WI38 (cell line): ENCODE measurements at regions not wholly inside any gene's neighbourhood (a gene's known extent, or its start where the extent isn't known, plus 50 kb on each side); places are given as distances from the start of the nearest gene placed in this dataset.

ENCODE experiments used
- H3K4me3 ChIP-seq: 2 replicates; pipeline ENCODE4 v1.5.1; 2011; ENCODE audit warnings: low read depth, mild to moderate bottlenecking, control low read depth, low read length
- TF ChIP-seq, protein P1 (sequence below): IDR thresholded peaks from 2 replicates; pipeline ENCODE4 v1.5.1; 2012; ENCODE audit warnings: low read depth, mild to moderate bottlenecking, control low read depth, low read length

DNA sequence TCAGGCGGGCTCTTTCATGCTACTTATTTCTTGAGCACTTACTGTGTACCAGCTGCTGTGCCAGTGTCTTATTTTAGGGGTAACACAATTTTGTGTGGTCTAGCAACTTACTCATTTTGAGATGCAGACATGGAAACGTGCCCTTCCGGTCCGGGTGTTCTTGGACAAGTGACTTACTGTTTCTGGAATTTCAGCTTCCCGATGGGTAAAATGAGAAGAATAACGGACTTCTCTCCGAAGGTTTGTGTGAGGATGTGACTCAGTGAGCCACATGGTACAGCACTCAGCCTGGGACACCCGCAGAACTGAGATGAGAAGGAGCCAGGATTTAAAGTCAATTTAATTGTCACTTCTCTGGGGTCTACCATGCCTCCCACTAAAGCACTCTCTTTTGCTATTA, 114.5 kb upstream of the SYT13 start:
- TF ChIP-seq, protein P1, sequence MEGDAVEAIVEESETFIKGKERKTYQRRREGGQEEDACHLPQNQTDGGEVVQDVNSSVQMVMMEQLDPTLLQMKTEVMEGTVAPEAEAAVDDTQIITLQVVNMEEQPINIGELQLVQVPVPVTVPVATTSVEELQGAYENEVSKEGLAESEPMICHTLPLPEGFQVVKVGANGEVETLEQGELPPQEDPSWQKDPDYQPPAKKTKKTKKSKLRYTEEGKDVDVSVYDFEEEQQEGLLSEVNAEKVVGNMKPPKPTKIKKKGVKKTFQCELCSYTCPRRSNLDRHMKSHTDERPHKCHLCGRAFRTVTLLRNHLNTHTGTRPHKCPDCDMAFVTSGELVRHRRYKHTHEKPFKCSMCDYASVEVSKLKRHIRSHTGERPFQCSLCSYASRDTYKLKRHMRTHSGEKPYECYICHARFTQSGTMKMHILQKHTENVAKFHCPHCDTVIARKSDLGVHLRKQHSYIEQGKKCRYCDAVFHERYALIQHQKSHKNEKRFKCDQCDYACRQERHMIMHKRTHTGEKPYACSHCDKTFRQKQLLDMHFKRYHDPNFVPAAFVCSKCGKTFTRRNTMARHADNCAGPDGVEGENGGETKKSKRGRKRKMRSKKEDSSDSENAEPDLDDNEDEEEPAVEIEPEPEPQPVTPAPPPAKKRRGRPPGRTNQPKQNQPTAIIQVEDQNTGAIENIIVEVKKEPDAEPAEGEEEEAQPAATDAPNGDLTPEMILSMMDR: no peak
- H3K4me3 ChIP-seq: no peak overlapping the region

DNA sequence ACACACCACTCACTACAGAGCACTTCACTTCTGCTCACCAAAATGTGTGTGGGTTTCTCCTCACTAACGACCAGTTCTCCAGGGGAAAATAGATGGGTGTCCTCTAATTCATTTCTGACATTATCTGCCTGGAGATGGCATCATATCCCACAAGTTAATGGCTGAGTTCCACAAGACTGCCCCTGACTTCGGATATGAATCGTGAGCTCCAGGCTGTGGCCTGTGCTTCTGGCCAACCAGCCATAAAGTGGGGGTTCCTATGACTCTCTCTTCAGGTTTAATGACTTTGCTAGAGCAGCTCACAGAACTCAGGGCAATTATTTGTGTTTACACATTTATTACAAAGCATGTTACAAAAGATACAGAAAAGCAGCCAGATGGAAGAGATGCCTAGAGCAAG, 113.0 kb upstream of the SYT13 start:
- TF ChIP-seq, protein P1: no peak

DNA sequence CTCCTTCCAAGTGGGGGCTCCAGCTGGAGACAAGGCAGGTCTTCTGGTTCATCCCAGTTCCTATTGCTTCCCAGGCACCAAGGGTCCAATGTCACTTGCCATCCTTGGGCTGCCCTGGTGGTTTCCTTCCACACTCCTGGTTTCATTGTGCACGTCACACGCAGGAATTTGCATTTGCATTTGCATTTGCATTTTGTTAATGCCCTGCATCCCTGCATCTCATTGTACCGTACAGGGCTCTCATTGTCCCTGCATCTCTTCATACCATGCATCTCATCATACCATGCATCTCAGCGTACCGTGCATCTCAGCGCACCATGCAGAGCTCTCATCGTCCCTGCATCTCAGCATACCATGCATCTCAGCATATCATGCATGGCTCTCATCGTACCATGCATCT, 112.2 kb upstream of the SYT13 start:
- H3K4me3 ChIP-seq: no peak overlapping the region

More for the DNA sequence above, 113.0 kb upstream of the SYT13 start:
- no peak overlapping the region for H3K4me3 ChIP-seq

DNA sequence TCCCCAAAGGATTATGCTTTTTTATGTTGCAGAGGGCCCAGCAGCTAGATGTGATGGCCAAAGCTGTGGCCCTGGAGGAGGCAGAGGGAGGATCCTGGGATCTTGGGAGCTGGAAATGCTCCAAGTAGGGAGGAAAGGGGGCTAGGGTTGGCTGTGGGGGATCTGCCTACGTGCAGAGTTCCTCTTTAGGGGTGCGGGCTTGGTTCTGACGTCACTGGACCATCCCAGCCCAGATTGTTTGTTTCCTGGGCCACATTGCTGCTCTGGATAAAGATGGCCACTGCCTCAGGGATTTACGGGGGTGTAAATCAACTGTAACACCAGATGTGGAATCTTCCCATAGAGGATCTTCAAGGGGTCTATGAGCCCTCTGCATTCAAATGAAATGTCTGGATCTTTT, 110.3 kb upstream of the SYT13 start:
- H3K4me3 ChIP-seq: no peak overlapping the region
- TF ChIP-seq, protein P1: no peak

More for the DNA sequence above, 112.2 kb upstream of the SYT13 start:
- TF ChIP-seq, protein P1: no peak

DNA sequence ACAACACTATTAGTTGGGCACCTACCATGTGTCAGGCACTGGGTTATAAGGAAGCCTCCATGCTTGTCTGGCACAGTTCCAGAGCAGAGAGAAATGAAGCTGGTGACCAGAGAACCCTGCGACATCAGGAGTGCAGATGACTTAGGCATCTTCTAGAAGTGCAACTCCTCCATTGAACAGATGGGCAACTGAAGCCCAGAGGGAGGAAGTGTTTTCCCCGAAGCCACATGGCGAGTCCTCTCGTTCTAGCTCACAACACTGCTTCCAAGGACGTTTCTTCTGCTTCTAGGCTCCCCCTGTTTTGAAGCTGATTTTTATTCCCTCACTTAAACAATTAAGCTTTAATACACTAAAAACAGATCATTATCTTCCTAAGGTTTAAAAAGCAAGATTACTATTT, 109.8 kb upstream of the SYT13 start:
- no peak overlapping the region for H3K4me3 ChIP-seq
- TF ChIP-seq, protein P1: no peak

DNA sequence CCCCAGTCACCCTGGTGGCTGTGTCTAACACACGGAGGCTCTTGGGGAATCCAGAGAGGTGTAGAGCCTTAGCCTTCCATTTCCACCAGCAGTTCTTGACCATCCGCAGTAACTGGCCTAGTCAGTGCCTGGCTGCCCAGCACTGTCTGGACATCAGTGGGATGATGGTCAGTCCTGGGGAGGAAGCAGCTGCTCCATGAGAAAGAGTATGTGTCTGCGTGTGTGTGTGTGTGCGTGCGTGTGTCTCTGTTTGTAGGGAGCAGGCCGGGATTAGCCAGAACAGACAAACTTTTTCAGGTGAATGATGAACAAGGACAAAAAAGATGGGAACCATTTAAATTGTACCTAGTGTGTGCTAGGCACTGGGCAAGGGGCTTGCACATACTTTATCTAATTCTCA, 109.3 kb upstream of the SYT13 start:
- TF ChIP-seq, protein P1: no peak
- H3K4me3 ChIP-seq: no peak overlapping the region

DNA sequence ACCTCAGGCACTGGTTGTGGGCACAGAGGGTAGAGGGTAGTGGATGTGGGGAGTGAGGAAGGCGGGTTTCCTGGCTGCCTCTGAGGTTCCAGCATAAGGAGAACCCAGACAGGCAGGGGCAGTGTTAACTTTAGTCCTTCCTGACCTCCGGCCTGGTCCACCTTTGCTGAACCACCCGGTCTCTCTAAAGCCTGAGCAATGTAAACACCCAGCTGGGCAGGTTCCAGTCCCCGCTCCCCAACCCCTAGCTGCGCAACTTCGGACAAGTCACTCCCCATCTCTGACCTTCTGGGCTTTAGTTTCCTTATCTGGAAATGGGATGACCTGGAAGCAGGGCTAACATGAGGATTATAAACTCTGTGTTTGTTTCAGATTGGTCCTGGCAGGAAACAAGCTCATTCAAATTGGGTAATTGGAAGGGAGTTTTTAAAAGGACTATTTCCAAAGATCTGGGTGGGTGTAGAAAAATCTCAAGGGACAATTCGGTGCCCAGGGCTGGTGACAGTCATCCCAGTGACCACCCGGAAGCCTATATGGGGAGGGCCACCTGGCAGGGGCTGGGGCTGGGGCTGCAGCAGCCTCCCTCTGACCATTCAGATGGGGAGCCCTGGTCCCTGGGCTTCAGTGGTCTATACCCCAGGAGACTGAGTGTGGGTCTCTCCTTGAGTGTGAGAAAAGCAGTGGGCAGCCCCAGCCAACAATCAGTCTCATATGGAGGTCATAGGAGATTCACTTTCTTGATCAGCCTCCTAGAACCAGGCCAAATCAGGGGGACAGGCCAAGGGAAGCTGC, 108.3 kb upstream of the SYT13 start:
- TF ChIP-seq, protein P1: no peak
- no peak overlapping the region for H3K4me3 ChIP-seq
